CD4-positive, alpha-beta T cell treated with Interleukin-17A for 4 hours (primary cell): ENCODE measurements at regions not wholly inside any gene's neighbourhood (a gene's known extent, or its start where the extent isn't known, plus 50 kb on each side); places are given as distances from the start of the nearest gene placed in this dataset.
"Not testable (repeated sequence)": the region's sequence is repeated elsewhere in the genome, so short reads cannot be mapped to it uniquely, and the experiment has no call there.

Experiments used
- DNase-seq: peaks from one replicate; pipeline ENCODE4 v3.0.0-alpha.2; 2020; ENCODE audit warnings: mixed read lengths

GRCh38 chr13:105758918-105759860, 776.3 kb downstream of the EFNB2 start:
- no peak for DNase-seq

GRCh38 chr13:105740739-105741138, 794.7 kb downstream of the EFNB2 start:
- DNase-seq: no peak

GRCh38 chr13:105737688-105738087, 797.8 kb downstream of the EFNB2 start:
- no peak for DNase-seq

GRCh38 chr13:105735281-105735680, 800.2 kb downstream of the EFNB2 start:
- no peak for DNase-seq

GRCh38 chr13:105732806-105733529, 802.5 kb downstream of the EFNB2 start:
- DNase-seq: no peak

- DNase-seq: no peak
Observed at GRCh38 chr13:105725887-105726286, 809.6 kb downstream of the EFNB2 start.

- DNase-seq: no peak
Observed at GRCh38 chr13:105721016-105721415, 814.4 kb downstream of the EFNB2 start.

GRCh38 chr13:105719859-105720258, 815.6 kb downstream of the EFNB2 start:
- no peak for DNase-seq

GRCh38 chr13:105709181-105709580, 826.3 kb downstream of the EFNB2 start:
- no peak for DNase-seq

- DNase-seq: no peak
Observed at GRCh38 chr13:105703843-105704242, 831.6 kb downstream of the EFNB2 start.

- no peak for DNase-seq
Observed at GRCh38 chr13:105702441-105702840, 833.0 kb downstream of the EFNB2 start.

- no peak for DNase-seq
Observed at GRCh38 chr13:105692769-105693168, 842.7 kb downstream of the EFNB2 start.

GRCh38 chr13:105684216-105684615, 851.2 kb downstream of the EFNB2 start:
- DNase-seq: no peak

- no peak for DNase-seq
Observed at GRCh38 chr13:105679838-105680237, 855.6 kb downstream of the EFNB2 start.

GRCh38 chr13:105678072-105678471, 857.4 kb downstream of the EFNB2 start:
- DNase-seq: no peak

- DNase-seq: no peak
Observed at GRCh38 chr13:105672881-105673280, 862.6 kb downstream of the EFNB2 start.

- DNase-seq: not testable (repeated sequence)
Observed at GRCh38 chr13:105671131-105671530, 864.3 kb downstream of the EFNB2 start.

- no peak for DNase-seq
Observed at GRCh38 chr13:105670179-105670990, 865.1 kb downstream of the EFNB2 start.

GRCh38 chr13:105665284-105665683, 870.2 kb downstream of the EFNB2 start:
- DNase-seq: no peak

GRCh38 chr13:105663182-105663581, 872.3 kb downstream of the EFNB2 start:
- DNase-seq: no peak

- no peak for DNase-seq
Observed at GRCh38 chr13:105660561-105660960, 874.9 kb downstream of the EFNB2 start.

GRCh38 chr13:105658431-105658830, 877.0 kb downstream of the EFNB2 start:
- no peak for DNase-seq

- DNase-seq: no peak
Observed at GRCh38 chr13:105655046-105655445, 880.4 kb downstream of the EFNB2 start.
